ENCODE measurements at regions not wholly inside any gene's neighbourhood (a gene's known extent, or its start where the extent isn't known, plus 50 kb on each side); places are given as distances from the start of the nearest gene placed in this dataset.

DNA sequence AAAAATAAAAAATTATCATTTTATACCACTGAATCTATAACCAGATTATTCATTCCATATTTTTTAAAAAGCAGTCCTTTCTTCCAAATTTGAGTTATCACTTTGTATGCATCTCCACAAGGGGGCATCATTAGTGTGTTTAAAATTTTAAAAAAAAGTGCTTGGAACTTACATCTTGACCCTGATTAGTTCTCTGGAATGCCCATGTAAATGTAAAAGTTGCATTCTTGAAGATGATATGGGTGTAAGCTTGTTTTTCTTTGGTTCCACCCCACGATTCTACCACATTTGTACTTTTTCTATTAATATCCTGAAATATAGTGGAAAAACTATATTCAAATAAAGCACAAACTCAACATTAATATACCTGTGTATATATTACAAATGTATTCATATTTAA lies 144.9 kb downstream of the ELAPOR2 start:
- TF ChIP-seq POLR2AphosphoS5 (IDR thresholded peaks at IDR 0.05; ENCODE audit: low read depth, low read length) = no peak
- no peak for TF ChIP-seq TCF7L2 (IDR thresholded peaks at IDR 0.05; ENCODE audit: borderline replicate concordance, extremely low read depth, insufficient read depth, insufficient read length)
- no peak for TF ChIP-seq EZH2 (IDR thresholded peaks at IDR 0.05)

All from HCT116 (cell line).